ENCODE measurements at regions not wholly inside any gene's neighbourhood (a gene's known extent, or its start where the extent isn't known, plus 50 kb on each side); places are given as distances from the start of the nearest gene placed in this dataset.
A peak's percentile ranks its signal among the peaks of the same experiment; 100 is the strongest.

DNA sequence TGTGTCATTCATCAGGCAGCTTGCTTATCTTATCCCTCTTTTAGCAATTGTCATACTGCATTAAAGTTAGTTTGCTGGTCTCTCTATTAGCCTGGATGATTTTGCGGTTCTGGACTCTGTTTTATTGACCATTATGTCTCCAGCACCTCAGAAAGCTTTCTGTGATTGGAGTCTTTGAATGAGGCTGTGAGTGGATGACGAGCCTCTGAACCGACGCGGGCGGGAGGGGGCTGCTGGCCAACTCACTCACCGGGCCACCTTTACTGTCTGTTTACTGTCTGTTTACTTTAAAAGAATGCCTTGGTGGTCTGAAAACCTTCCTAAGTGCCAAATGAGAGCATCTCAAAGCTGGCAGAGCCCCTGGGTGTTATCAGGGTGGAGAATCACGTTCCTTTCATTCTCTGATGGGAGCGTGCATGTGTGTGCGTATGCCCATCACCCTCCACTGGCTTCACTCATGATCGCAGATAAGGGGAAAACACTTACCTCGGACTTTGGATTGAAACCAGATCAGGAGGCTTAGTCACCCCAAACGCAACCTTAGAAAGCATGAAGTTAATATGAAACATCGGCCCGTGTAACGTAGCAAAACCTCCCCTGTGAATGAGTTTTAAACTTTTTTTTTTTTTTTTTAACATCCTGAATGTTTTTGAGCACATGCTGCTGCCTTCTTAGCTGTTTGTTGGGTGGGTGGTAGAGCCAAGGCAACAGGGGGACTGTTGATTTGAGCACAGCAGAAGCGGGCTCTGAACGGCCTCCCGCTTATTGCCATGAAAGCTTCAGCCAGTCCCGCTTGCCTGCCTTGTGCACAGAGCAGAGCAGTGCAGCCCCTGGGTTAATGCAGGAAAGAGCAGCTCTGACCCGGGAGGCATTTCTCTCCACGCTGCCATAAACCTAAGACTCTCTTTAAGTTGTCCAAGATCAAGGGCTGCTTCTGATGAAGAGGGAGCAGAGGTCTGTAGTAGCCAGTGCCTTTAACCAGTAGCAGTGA lies 173.6 kb downstream of the GADD45G start:
- TF ChIP-seq TAF1 (IDR thresholded peaks at IDR 0.05; ENCODE audit: borderline replicate concordance, low read depth, low read length) (no peak), MXI1 (IDR thresholded peaks at IDR 0.05; ENCODE audit: low read depth, low read length) (peak; percentile 72; the same call in 1 of the 2 replicates), GATA2 (CRISPR knock-in tag; IDR thresholded peaks at IDR 0.05) (peak; percentile 99)
- TF ChIP-seq, protein P1, sequence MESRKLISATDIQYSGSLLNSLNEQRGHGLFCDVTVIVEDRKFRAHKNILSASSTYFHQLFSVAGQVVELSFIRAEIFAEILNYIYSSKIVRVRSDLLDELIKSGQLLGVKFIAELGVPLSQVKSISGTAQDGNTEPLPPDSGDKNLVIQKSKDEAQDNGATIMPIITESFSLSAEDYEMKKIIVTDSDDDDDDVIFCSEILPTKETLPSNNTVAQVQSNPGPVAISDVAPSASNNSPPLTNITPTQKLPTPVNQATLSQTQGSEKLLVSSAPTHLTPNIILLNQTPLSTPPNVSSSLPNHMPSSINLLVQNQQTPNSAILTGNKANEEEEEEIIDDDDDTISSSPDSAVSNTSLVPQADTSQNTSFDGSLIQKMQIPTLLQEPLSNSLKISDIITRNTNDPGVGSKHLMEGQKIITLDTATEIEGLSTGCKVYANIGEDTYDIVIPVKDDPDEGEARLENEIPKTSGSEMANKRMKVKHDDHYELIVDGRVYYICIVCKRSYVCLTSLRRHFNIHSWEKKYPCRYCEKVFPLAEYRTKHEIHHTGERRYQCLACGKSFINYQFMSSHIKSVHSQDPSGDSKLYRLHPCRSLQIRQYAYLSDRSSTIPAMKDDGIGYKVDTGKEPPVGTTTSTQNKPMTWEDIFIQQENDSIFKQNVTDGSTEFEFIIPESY (IDR thresholded peaks at IDR 0.05; ENCODE audit: borderline replicate concordance, low read depth) = no peak

All from SK-N-SH (cell line).